ENCODE measurements at regions not wholly inside any gene's neighbourhood (a gene's known extent, or its start where the extent isn't known, plus 50 kb on each side); places are given as distances from the start of the nearest gene placed in this dataset.

GRCh38 chr4:4776934-4777333 lies 82.5 kb upstream of the MSX1 start:
- no peak for TF ChIP-seq Cebpa-rat (IDR thresholded peaks at IDR 0.05)
- H3K36me3 ChIP-seq: no peaks in the 10 kb centered on the region
- peaks cover 28% of the 10 kb centered on the region for H3K4me1 ChIP-seq
- H3K9me3 ChIP-seq: peaks cover 44% of the 10 kb centered on the region
- H3K4me3 ChIP-seq: no peak overlapping the region
- H4K20me1 ChIP-seq: no peaks in the 10 kb centered on the region
- no peaks in the 10 kb centered on the region for H3K27me3 ChIP-seq
- H3K4me2 ChIP-seq: no peak overlapping the region
- H3K9ac ChIP-seq: no peak overlapping the region
- H3K27ac ChIP-seq: no peak overlapping the region

- H3K4me1 ChIP-seq: peaks cover 22% of the 10 kb centered on the region
- no peaks in the 10 kb centered on the region for H4K20me1 ChIP-seq
- peaks cover 38% of the 10 kb centered on the region for H3K9me3 ChIP-seq
- no peak overlapping the region for H3K27ac ChIP-seq
- TF ChIP-seq Cebpa-rat (IDR thresholded peaks at IDR 0.05): no peak
- no peak overlapping the region for H3K4me2 ChIP-seq
- H3K9ac ChIP-seq: no peak overlapping the region
- H3K36me3 ChIP-seq: no peaks in the 10 kb centered on the region
- no peak overlapping the region for H3K4me3 ChIP-seq
- H3K27me3 ChIP-seq: no peaks in the 10 kb centered on the region
These were observed 83.1 kb upstream of the MSX1 start for GRCh38 chr4:4776335-4776734.

- Histone ChIP-seq H3K9ac (no peak overlapping the region), H3K27ac (no peak overlapping the region), H3K9me3 (peaks cover 30% of the 10 kb centered on the region), H3K36me3 (no peaks in the 10 kb centered on the region), H3K27me3 (no peaks in the 10 kb centered on the region), H4K20me1 (no peaks in the 10 kb centered on the region), H3K4me3 (no peak overlapping the region), H3K4me2 (peak overlapping the region; percentile 29; the same call in 1 of the 2 replicates), H3K4me1 (peaks cover 21% of the 10 kb centered on the region; the same call in 1 of the 2 replicates)
- TF ChIP-seq Cebpa-rat (IDR thresholded peaks at IDR 0.05): no peak
These were observed 83.9 kb upstream of the MSX1 start for GRCh38 chr4:4775493-4776004.

- H3K27me3 ChIP-seq: no peaks in the 10 kb centered on the region
- no peak overlapping the region for H3K4me2 ChIP-seq
- no peak overlapping the region for H3K27ac ChIP-seq
- peaks cover 18% of the 10 kb centered on the region for H3K9me3 ChIP-seq
- peaks cover 10% of the 10 kb centered on the region; the same call in 1 of the 2 replicates for H3K4me1 ChIP-seq
- TF ChIP-seq Cebpa-rat (IDR thresholded peaks at IDR 0.05): no peak
- no peaks in the 10 kb centered on the region for H4K20me1 ChIP-seq
- no peaks in the 10 kb centered on the region for H3K36me3 ChIP-seq
- no peak overlapping the region for H3K9ac ChIP-seq
- H3K4me3 ChIP-seq: no peak overlapping the region
These were observed 86.9 kb upstream of the MSX1 start for GRCh38 chr4:4772534-4772933.

- H3K4me2 ChIP-seq: no peak overlapping the region
- no peak overlapping the region for H3K27ac ChIP-seq
- no peaks in the 10 kb centered on the region for H4K20me1 ChIP-seq
- H3K4me3 ChIP-seq: no peak overlapping the region
- no peaks in the 10 kb centered on the region for H3K27me3 ChIP-seq
- peaks cover 18% of the 10 kb centered on the region for H3K4me1 ChIP-seq
- no peak overlapping the region for H3K9ac ChIP-seq
- no peaks in the 10 kb centered on the region for H3K36me3 ChIP-seq
- peaks cover 30% of the 10 kb centered on the region for H3K9me3 ChIP-seq
- no peak for TF ChIP-seq Cebpa-rat (IDR thresholded peaks at IDR 0.05)
These were observed 88.3 kb upstream of the MSX1 start for GRCh38 chr4:4771160-4771559.

GRCh38 chr4:4770610-4771009 lies 88.9 kb upstream of the MSX1 start:
- Histone ChIP-seq H3K27ac (no peak overlapping the region), H3K27me3 (no peaks in the 10 kb centered on the region), H3K4me3 (no peak overlapping the region), H4K20me1 (no peaks in the 10 kb centered on the region), H3K36me3 (no peaks in the 10 kb centered on the region), H3K9me3 (peaks cover 30% of the 10 kb centered on the region), H3K9ac (no peak overlapping the region), H3K4me1 (peaks cover 20% of the 10 kb centered on the region), H3K4me2 (no peak overlapping the region)
- TF ChIP-seq Cebpa-rat (IDR thresholded peaks at IDR 0.05): no peak

GRCh38 chr4:4766564-4766963 lies 92.9 kb upstream of the MSX1 start:
- Histone ChIP-seq H3K27ac (no peak overlapping the region), H3K27me3 (no peaks in the 10 kb centered on the region), H3K4me1 (peaks cover 45% of the 10 kb centered on the region), H3K36me3 (no peaks in the 10 kb centered on the region), H3K4me3 (no peak overlapping the region), H3K9ac (no peak overlapping the region), H3K9me3 (peaks cover 21% of the 10 kb centered on the region), H3K4me2 (peak overlapping the region; percentile 61), H4K20me1 (no peaks in the 10 kb centered on the region)
- no peak for TF ChIP-seq Cebpa-rat (IDR thresholded peaks at IDR 0.05)

GRCh38 chr4:4765811-4766210 lies 93.7 kb upstream of the MSX1 start:
- H3K27me3 ChIP-seq: no peaks in the 10 kb centered on the region
- no peaks in the 10 kb centered on the region for H4K20me1 ChIP-seq
- H3K36me3 ChIP-seq: no peaks in the 10 kb centered on the region
- H3K4me2 ChIP-seq: peak overlapping the region; percentile 61
- H3K4me3 ChIP-seq: no peak overlapping the region
- no peak overlapping the region for H3K9ac ChIP-seq
- H3K9me3 ChIP-seq: peaks cover 21% of the 10 kb centered on the region
- no peak for TF ChIP-seq Cebpa-rat (IDR thresholded peaks at IDR 0.05)
- no peak overlapping the region for H3K27ac ChIP-seq
- H3K4me1 ChIP-seq: peaks cover 46% of the 10 kb centered on the region

- Histone ChIP-seq H3K36me3 (no peaks in the 10 kb centered on the region), H3K27ac (no peak overlapping the region), H4K20me1 (no peaks in the 10 kb centered on the region), H3K9me3 (peaks cover 21% of the 10 kb centered on the region), H3K4me1 (peaks cover 46% of the 10 kb centered on the region), H3K4me3 (no peak overlapping the region), H3K4me2 (no peak overlapping the region), H3K9ac (no peak overlapping the region), H3K27me3 (no peaks in the 10 kb centered on the region)
- no peak for TF ChIP-seq Cebpa-rat (IDR thresholded peaks at IDR 0.05)
These were observed 94.9 kb upstream of the MSX1 start for GRCh38 chr4:4764558-4764905.

GRCh38 chr4:4763822-4764557 lies 95.5 kb upstream of the MSX1 start:
- no peak overlapping the region for H3K9ac ChIP-seq
- H3K27me3 ChIP-seq: no peaks in the 10 kb centered on the region
- peaks cover 21% of the 10 kb centered on the region for H3K9me3 ChIP-seq
- H3K27ac ChIP-seq: no peak overlapping the region
- TF ChIP-seq Cebpa-rat (IDR thresholded peaks at IDR 0.05): no peak
- peak overlapping the region; percentile 43; the same call in 1 of the 2 replicates for H3K4me3 ChIP-seq
- no peaks in the 10 kb centered on the region for H3K36me3 ChIP-seq
- peak overlapping the region; percentile 93 for H3K4me2 ChIP-seq
- H3K4me1 ChIP-seq: peaks cover 46% of the 10 kb centered on the region
- no peaks in the 10 kb centered on the region for H4K20me1 ChIP-seq

All from BLaER1 (cell line).